A673 (cell line): ENCODE measurements at regions not wholly inside any gene's neighbourhood (a gene's known extent, or its start where the extent isn't known, plus 50 kb on each side); places are given as distances from the start of the nearest gene placed in this dataset.

Experiments used
- BruUV-seq: library from RNA; stranded (reverse); fragments of 400-500 nt; replicated peaks from 2 replicates; lab custom pipeline; 2021; lab: Mats Ljungman, UMichigan
- CTCF ChIA-PET: fragments of 300-600 bp; sonication (Branson Sonifier 250); formaldehyde crosslinking; loops from one replicate; lab custom pipeline; 2022; ENCODE audit warnings: antibody characterized with exemption; lab: Charles Lee
- POLR2A ChIA-PET: fragments of 300-600 bp; sonication (Branson Sonifier 250); formaldehyde crosslinking; loops from one replicate; lab custom pipeline; 2022; ENCODE audit warnings: antibody characterized with exemption; ENCODE audit not compliant: low non-redundant PET; lab: Charles Lee
- DNase-seq: peaks from one replicate; pipeline ENCODE4 v3.0.0-alpha.2; 2015; ENCODE audit warnings: low spot score
- H3K27ac ChIP-seq: fragments of 200-600 bp; sonication (generic); 2 replicates; pipeline ENCODE4 v1.5.1; 2016; ENCODE audit warnings: mixed run types, low read depth, mild to moderate bottlenecking, mixed read lengths, antibody characterized with exemption, low read length; ENCODE audit not compliant: poor library complexity, severe bottlenecking
- H3K27me3 ChIP-seq: fragments of 200-600 bp; sonication (generic); replicated peaks from 2 replicates; pipeline ENCODE4 v1.6.1; 2017; ENCODE audit warnings: mixed run types, low read depth, mild to moderate bottlenecking, mixed read lengths, antibody characterized with exemption, low read length; ENCODE audit not compliant: insufficient read depth, poor library complexity
- H3K36me3 ChIP-seq: fragments of 200-600 bp; sonication (generic); 2 replicates; pipeline ENCODE4 v1.6.1; 2016; ENCODE audit warnings: mixed run types, mild to moderate bottlenecking, mixed read lengths, antibody characterized with exemption, low read length; ENCODE audit not compliant: insufficient read depth, poor library complexity, severe bottlenecking
- H3K4me1 ChIP-seq: fragments of 200-600 bp; sonication (generic); 2 replicates; pipeline ENCODE4 v1.6.1; 2017; ENCODE audit warnings: mixed run types, mild to moderate bottlenecking, mixed read lengths, antibody characterized with exemption, low read length; ENCODE audit not compliant: insufficient read depth, poor library complexity, severe bottlenecking
- H3K4me3 ChIP-seq: fragments of 200-600 bp; sonication (generic); 2 replicates; pipeline ENCODE4 v1.5.1; 2016; ENCODE audit warnings: low read depth, mixed run types, mild to moderate bottlenecking, mixed read lengths, low read length; ENCODE audit not compliant: poor library complexity, severe bottlenecking
- H3K9me3 ChIP-seq: fragments of 200-600 bp; sonication (generic); 2 replicates; pipeline ENCODE4 v1.6.1; 2016; ENCODE audit warnings: mixed run types, low read depth, mild to moderate bottlenecking, mixed read lengths, antibody characterized with exemption, low read length; ENCODE audit not compliant: poor library complexity, severe bottlenecking
- CTCF ChIP-seq: fragments of 300-800, 200-600 bp; sonication (generic); conservative IDR thresholded peaks from 2 replicates; pipeline ENCODE4 v1.5.1; 2017; ENCODE audit warnings: low read depth, mild to moderate bottlenecking, antibody characterized with exemption, low read length, moderate library complexity, mixed read lengths
- EZH2 ChIP-seq: fragments of 200-600 bp; sonication (generic); IDR thresholded peaks from 2 replicates; pipeline ENCODE4 v1.6.1; 2017; ENCODE audit warnings: borderline replicate concordance, low read depth, mild to moderate bottlenecking, mixed read lengths, antibody characterized with exemption, low read length; ENCODE audit not compliant: poor library complexity, severe bottlenecking
- intact Hi-C: fragments of 100-400 bp; cut with micrococcal nuclease; formaldehyde crosslinking; loops from one replicate; pipeline ENCODE4 v1.10.0; 2022; ENCODE audit not compliant: unreplicated experiment

- DNase-seq: peak; percentile 39
- POLR2A ChIA-PET: no interaction called here
- H3K4me1 ChIP-seq: peaks cover 2% of the 10 kb centered on the region
- no peak overlapping the region for H3K4me3 ChIP-seq
- intact Hi-C loops: no loop called here
- H3K9me3 ChIP-seq: no peaks in the 10 kb centered on the region
- TF ChIP-seq EZH2 (no peak), CTCF (no peak)
- CTCF ChIA-PET: no interaction called here
- H3K36me3 ChIP-seq: no peaks in the 10 kb centered on the region
- H3K27me3 ChIP-seq: no peaks in the 10 kb centered on the region
- no TSS peak for BruUV-seq
- no peak overlapping the region for H3K27ac ChIP-seq
Measured at GRCh38 chr10:109166935-109167334, 756.4 kb downstream of the XPNPEP1 start.

- no peak for DNase-seq
- H3K27ac ChIP-seq: no peak overlapping the region
- H3K36me3 ChIP-seq: no peaks in the 10 kb centered on the region
- no peak overlapping the region for H3K4me3 ChIP-seq
- intact Hi-C loops: no loop called here
- no peaks in the 10 kb centered on the region for H3K4me1 ChIP-seq
- ChIA-PET CTCF (no interaction called here), POLR2A (no interaction called here)
- TF ChIP-seq EZH2 (no peak), CTCF (no peak)
- no peaks in the 10 kb centered on the region for H3K27me3 ChIP-seq
- no peaks in the 10 kb centered on the region for H3K9me3 ChIP-seq
- no TSS peak for BruUV-seq
Measured at GRCh38 chr10:109159351-109159750, 764.0 kb downstream of the XPNPEP1 start.

- Histone ChIP-seq H3K27ac (no peak overlapping the region), H3K9me3 (peaks cover 3% of the 10 kb centered on the region), H3K27me3 (no peaks in the 10 kb centered on the region), H3K36me3 (no peaks in the 10 kb centered on the region), H3K4me3 (no peak overlapping the region), H3K4me1 (no peaks in the 10 kb centered on the region)
- ChIA-PET CTCF (no interaction called here), POLR2A (interaction anchor here (0.7 kb wide), 1 partner anchor 31 kb away, joined by 3 read pairs; no protein-coding TSS in a partner anchor)
- DNase-seq: no peak
- TF ChIP-seq EZH2 (no peak), CTCF (no peak)
- intact Hi-C loops: no loop called here
- BruUV-seq: no TSS peak
Measured at GRCh38 chr10:109156396-109156795, 766.9 kb downstream of the XPNPEP1 start.
